NCI-H146 (cell line): ENCODE measurements at regions not wholly inside any gene's neighbourhood (a gene's known extent, or its start where the extent isn't known, plus 50 kb on each side); places are given as distances from the start of the nearest gene placed in this dataset.

Experiments
- DNase-seq: peaks from one replicate; lab custom pipeline; 2025; lab: John Stamatoyannopoulos, UW

GRCh38 chr2:5751873-5752482 lies 59.8 kb downstream of the SOX11 start:
- DNase-seq, result no peak

- no peak for DNase-seq
Observed at GRCh38 chr2:5756272-5756671, 64.1 kb downstream of the SOX11 start.

- DNase-seq, result no peak
Observed at GRCh38 chr2:5758346-5758745, 66.2 kb downstream of the SOX11 start.

GRCh38 chr2:5759949-5760348 lies 67.8 kb downstream of the SOX11 start:
- DNase-seq, result no peak

GRCh38 chr2:5763531-5763930 lies 71.3 kb downstream of the SOX11 start:
- no peak for DNase-seq

GRCh38 chr2:5764041-5764440 lies 71.9 kb downstream of the SOX11 start:
- DNase-seq, result no peak

- no peak for DNase-seq
Observed at GRCh38 chr2:5766056-5766455, 73.9 kb downstream of the SOX11 start.

GRCh38 chr2:5766561-5766960 lies 74.4 kb downstream of the SOX11 start:
- no peak for DNase-seq

GRCh38 chr2:5777131-5777535 lies 84.9 kb downstream of the SOX11 start:
- DNase-seq, result no peak

- no peak for DNase-seq
Observed at GRCh38 chr2:5781679-5782078, 89.5 kb downstream of the SOX11 start.

- DNase-seq, result no peak
Observed at GRCh38 chr2:5782103-5782502, 89.9 kb downstream of the SOX11 start.

GRCh38 chr2:5788447-5788846 lies 96.3 kb downstream of the SOX11 start:
- no peak for DNase-seq

- DNase-seq, result no peak
Observed at GRCh38 chr2:5791371-5791770, 99.2 kb downstream of the SOX11 start.

- DNase-seq, result no peak
Observed at GRCh38 chr2:5794012-5794411, 101.8 kb downstream of the SOX11 start.

GRCh38 chr2:5798084-5798483 lies 105.9 kb downstream of the SOX11 start:
- DNase-seq, result no peak

- no peak for DNase-seq
Observed at GRCh38 chr2:5799348-5799747, 107.2 kb downstream of the SOX11 start.

GRCh38 chr2:5803547-5803946 lies 111.4 kb downstream of the SOX11 start:
- no peak for DNase-seq

GRCh38 chr2:5818961-5819600 lies 126.9 kb downstream of the SOX11 start:
- no peak for DNase-seq

GRCh38 chr2:5824126-5824525 lies 131.9 kb downstream of the SOX11 start:
- no peak for DNase-seq

GRCh38 chr2:5825686-5826085 lies 133.5 kb downstream of the SOX11 start:
- no peak for DNase-seq

- DNase-seq, result no peak
Observed at GRCh38 chr2:5826979-5827655, 134.9 kb downstream of the SOX11 start.

- peak; percentile 86 for DNase-seq
Observed at GRCh38 chr2:5834501-5834900, 142.3 kb downstream of the SOX11 start.

- DNase-seq, result peak; percentile 75
Observed at GRCh38 chr2:5839550-5839949, 147.4 kb downstream of the SOX11 start.

GRCh38 chr2:5841126-5841525 lies 148.9 kb downstream of the SOX11 start:
- no peak for DNase-seq
